GM23338 (cell line): ENCODE measurements at regions not wholly inside any gene's neighbourhood (a gene's known extent, or its start where the extent isn't known, plus 50 kb on each side); places are given as distances from the start of the nearest gene placed in this dataset.

Experiments
- CREB1 ChIP-seq: fragments of 250-450 bp; sonication (Bioruptor Pico); IDR thresholded peaks from 2 replicates; pipeline ENCODE4 v1.5.0; 2020; ENCODE audit warnings: low read depth, mild to moderate bottlenecking, moderate library complexity
- ETS1 ChIP-seq: IDR thresholded peaks from 2 replicates; pipeline ENCODE4 v1.6.1; 2016; ENCODE audit warnings: antibody characterized with exemption
- EZH2 ChIP-seq: fragments of 200-600 bp; sonication (generic); IDR thresholded peaks from one replicate; pipeline ENCODE4 v1.8.0; 2017; ENCODE audit warnings: antibody characterized with exemption, mild to moderate bottlenecking, low read depth; ENCODE audit not compliant: unreplicated experiment
- EZH2phosphoT487 ChIP-seq: fragments of 200-600 bp; sonication (generic); IDR thresholded peaks from one replicate; pipeline ENCODE4 v1.8.1; 2018; ENCODE audit warnings: antibody characterized with exemption; ENCODE audit not compliant: unreplicated experiment
- JUNB ChIP-seq: IDR thresholded peaks from one replicate; pipeline ENCODE4 v1.6.1; 2016; ENCODE audit warnings: antibody characterized with exemption; ENCODE audit not compliant: unreplicated experiment
- NANOG ChIP-seq: IDR thresholded peaks from 2 replicates; pipeline ENCODE4 v1.6.1; 2016; ENCODE audit warnings: antibody characterized with exemption, borderline replicate concordance
- POLR2AphosphoS5 ChIP-seq: IDR thresholded peaks from 2 replicates; pipeline ENCODE4 v1.6.1; 2016; ENCODE audit warnings: antibody characterized with exemption, low read depth
- STAT1 ChIP-seq: IDR thresholded peaks from one replicate; pipeline ENCODE4 v1.6.1; 2016; ENCODE audit warnings: antibody characterized with exemption; ENCODE audit not compliant: unreplicated experiment
- ZNF114 ChIP-seq: fragments of 250-450 bp; sonication (Bioruptor Pico); IDR thresholded peaks from 2 replicates; pipeline ENCODE4 v1.5.0; 2020; ENCODE audit warnings: mild to moderate bottlenecking, moderate library complexity
- ZNF331 ChIP-seq: fragments of 250-450 bp; sonication (Bioruptor Pico); IDR thresholded peaks from 2 replicates; pipeline ENCODE4 v1.5.0; 2020; ENCODE audit warnings: low read depth, mild to moderate bottlenecking, moderate library complexity
- TF ChIP-seq, protein P1 (sequence below), 2 experiments: fragments of 200-600 bp in 1 of 2; sonication (generic) in 1 of 2; conservative IDR thresholded peaks; 2 replicates each; pipeline versions ENCODE4 v1.5.1 to v1.6.1; 2016 to 2017; ENCODE audit warnings: antibody characterized with exemption in 2 of 2, low read depth in 2 of 2, mild to moderate bottlenecking in 2 of 2, moderate library complexity in 1 of 2
- TF ChIP-seq, protein P2 (sequence below): IDR thresholded peaks from one replicate; pipeline ENCODE4 v1.6.1; 2018; ENCODE audit warnings: antibody characterized with exemption; ENCODE audit not compliant: unreplicated experiment
- TF ChIP-seq, protein P3 (sequence below): fragments of 250-450 bp; sonication (Bioruptor Pico); IDR thresholded peaks from 2 replicates; pipeline ENCODE4 v1.5.0; 2020; ENCODE audit warnings: mild to moderate bottlenecking, moderate library complexity

DNA sequence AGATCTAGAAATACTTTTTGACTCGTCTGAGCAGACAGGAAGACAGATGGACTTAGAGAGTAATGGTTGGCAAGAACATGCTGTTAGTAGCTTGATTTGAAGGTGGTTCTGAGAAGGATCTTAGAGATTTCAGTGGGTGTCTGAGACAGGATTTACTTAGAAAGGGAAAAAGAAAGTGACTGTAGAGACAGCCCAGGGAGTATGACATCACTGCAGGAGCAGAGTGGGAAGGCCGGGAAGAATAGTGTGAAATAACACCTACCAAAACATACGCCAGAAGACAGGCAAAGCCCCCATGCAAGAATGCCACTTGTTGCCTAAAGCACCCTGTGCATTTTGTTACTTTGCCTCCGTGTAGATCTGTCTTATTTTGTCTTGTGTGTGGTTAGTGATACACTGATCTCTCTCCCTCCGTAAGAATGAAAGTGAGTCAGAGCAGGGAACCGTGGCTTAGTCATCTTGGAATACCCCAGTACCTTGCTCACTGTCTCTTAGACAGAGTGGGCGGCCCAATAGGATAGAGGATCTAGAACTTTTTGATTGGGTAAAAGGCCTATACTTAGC lies 161.3 kb upstream of the IFNG-AS1 start:
- TF ChIP-seq EZH2 = no peak
- TF ChIP-seq, protein P1, sequence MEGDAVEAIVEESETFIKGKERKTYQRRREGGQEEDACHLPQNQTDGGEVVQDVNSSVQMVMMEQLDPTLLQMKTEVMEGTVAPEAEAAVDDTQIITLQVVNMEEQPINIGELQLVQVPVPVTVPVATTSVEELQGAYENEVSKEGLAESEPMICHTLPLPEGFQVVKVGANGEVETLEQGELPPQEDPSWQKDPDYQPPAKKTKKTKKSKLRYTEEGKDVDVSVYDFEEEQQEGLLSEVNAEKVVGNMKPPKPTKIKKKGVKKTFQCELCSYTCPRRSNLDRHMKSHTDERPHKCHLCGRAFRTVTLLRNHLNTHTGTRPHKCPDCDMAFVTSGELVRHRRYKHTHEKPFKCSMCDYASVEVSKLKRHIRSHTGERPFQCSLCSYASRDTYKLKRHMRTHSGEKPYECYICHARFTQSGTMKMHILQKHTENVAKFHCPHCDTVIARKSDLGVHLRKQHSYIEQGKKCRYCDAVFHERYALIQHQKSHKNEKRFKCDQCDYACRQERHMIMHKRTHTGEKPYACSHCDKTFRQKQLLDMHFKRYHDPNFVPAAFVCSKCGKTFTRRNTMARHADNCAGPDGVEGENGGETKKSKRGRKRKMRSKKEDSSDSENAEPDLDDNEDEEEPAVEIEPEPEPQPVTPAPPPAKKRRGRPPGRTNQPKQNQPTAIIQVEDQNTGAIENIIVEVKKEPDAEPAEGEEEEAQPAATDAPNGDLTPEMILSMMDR (conservative IDR thresholded peaks at IDR 0.05; ENCODE audit: low read depth in 2 of 2) = no peak
- TF ChIP-seq POLR2AphosphoS5 = no peak
- TF ChIP-seq EZH2phosphoT487 = no peak
- TF ChIP-seq JUNB = no peak
- no peak for TF ChIP-seq ZNF114 (CRISPR knock-in tag)
- TF ChIP-seq STAT1 = no peak
- TF ChIP-seq, protein P2, sequence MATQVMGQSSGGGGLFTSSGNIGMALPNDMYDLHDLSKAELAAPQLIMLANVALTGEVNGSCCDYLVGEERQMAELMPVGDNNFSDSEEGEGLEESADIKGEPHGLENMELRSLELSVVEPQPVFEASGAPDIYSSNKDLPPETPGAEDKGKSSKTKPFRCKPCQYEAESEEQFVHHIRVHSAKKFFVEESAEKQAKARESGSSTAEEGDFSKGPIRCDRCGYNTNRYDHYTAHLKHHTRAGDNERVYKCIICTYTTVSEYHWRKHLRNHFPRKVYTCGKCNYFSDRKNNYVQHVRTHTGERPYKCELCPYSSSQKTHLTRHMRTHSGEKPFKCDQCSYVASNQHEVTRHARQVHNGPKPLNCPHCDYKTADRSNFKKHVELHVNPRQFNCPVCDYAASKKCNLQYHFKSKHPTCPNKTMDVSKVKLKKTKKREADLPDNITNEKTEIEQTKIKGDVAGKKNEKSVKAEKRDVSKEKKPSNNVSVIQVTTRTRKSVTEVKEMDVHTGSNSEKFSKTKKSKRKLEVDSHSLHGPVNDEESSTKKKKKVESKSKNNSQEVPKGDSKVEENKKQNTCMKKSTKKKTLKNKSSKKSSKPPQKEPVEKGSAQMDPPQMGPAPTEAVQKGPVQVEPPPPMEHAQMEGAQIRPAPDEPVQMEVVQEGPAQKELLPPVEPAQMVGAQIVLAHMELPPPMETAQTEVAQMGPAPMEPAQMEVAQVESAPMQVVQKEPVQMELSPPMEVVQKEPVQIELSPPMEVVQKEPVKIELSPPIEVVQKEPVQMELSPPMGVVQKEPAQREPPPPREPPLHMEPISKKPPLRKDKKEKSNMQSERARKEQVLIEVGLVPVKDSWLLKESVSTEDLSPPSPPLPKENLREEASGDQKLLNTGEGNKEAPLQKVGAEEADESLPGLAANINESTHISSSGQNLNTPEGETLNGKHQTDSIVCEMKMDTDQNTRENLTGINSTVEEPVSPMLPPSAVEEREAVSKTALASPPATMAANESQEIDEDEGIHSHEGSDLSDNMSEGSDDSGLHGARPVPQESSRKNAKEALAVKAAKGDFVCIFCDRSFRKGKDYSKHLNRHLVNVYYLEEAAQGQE = no peak
- no peak for TF ChIP-seq CREB1 (CRISPR knock-in tag)
- TF ChIP-seq ETS1 = no peak
- TF ChIP-seq NANOG = no peak
- TF ChIP-seq, protein P3, sequence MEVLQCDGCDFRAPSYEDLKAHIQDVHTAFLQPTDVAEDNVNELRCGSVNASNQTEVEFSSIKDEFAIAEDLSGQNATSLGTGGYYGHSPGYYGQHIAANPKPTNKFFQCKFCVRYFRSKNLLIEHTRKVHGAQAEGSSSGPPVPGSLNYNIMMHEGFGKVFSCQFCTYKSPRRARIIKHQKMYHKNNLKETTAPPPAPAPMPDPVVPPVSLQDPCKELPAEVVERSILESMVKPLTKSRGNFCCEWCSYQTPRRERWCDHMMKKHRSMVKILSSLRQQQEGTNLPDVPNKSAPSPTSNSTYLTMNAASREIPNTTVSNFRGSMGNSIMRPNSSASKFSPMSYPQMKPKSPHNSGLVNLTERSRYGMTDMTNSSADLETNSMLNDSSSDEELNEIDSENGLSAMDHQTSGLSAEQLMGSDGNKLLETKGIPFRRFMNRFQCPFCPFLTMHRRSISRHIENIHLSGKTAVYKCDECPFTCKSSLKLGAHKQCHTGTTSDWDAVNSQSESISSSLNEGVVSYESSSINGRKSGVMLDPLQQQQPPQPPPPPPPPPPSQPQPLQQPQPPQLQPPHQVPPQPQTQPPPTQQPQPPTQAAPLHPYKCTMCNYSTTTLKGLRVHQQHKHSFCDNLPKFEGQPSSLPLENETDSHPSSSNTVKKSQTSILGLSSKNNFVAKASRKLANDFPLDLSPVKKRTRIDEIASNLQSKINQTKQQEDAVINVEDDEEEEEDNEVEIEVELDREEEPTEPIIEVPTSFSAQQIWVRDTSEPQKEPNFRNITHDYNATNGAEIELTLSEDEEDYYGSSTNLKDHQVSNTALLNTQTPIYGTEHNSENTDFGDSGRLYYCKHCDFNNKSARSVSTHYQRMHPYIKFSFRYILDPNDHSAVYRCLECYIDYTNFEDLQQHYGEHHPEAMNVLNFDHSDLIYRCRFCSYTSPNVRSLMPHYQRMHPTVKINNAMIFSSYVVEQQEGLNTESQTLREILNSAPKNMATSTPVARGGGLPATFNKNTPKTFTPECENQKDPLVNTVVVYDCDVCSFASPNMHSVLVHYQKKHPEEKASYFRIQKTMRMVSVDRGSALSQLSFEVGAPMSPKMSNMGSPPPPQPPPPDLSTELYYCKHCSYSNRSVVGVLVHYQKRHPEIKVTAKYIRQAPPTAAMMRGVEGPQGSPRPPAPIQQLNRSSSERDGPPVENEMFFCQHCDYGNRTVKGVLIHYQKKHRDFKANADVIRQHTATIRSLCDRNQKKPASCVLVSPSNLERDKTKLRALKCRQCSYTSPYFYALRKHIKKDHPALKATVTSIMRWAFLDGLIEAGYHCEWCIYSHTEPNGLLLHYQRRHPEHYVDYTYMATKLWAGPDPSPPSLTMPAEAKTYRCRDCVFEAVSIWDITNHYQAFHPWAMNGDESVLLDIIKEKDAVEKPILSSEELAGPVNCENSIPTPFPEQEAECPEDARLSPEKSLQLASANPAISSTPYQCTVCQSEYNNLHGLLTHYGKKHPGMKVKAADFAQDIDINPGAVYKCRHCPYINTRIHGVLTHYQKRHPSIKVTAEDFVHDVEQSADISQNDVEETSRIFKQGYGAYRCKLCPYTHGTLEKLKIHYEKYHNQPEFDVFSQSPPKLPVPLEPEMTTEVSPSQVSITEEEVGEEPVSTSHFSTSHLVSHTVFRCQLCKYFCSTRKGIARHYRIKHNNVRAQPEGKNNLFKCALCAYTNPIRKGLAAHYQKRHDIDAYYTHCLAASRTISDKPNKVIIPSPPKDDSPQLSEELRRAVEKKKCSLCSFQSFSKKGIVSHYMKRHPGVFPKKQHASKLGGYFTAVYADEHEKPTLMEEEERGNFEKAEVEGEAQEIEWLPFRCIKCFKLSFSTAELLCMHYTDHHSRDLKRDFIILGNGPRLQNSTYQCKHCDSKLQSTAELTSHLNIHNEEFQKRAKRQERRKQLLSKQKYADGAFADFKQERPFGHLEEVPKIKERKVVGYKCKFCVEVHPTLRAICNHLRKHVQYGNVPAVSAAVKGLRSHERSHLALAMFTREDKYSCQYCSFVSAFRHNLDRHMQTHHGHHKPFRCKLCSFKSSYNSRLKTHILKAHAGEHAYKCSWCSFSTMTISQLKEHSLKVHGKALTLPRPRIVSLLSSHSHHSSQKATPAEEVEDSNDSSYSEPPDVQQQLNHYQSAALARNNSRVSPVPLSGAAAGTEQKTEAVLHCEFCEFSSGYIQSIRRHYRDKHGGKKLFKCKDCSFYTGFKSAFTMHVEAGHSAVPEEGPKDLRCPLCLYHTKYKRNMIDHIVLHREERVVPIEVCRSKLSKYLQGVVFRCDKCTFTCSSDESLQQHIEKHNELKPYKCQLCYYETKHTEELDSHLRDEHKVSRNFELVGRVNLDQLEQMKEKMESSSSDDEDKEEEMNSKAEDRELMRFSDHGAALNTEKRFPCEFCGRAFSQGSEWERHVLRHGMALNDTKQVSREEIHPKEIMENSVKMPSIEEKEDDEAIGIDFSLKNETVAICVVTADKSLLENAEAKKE (CRISPR knock-in tag) = no peak
- TF ChIP-seq ZNF331 (CRISPR knock-in tag) = no peak
